HG03558 (cell line): ENCODE measurements at regions not wholly inside any gene's neighbourhood (a gene's known extent, or its start where the extent isn't known, plus 50 kb on each side); places are given as distances from the start of the nearest gene placed in this dataset.
"Not testable (repeated sequence)": the region's sequence is repeated elsewhere in the genome, so short reads cannot be mapped to it uniquely, and the experiment has no call there.

Experiments
- ATAC-seq: cut with Tn5 transposase; IDR thresholded peaks from one replicate; pipeline ENCODE4 v1.9.1; 2021; ENCODE audit warnings: moderate number of reproducible peaks; ENCODE audit not compliant: unreplicated experiment; ENCODE audit errors: extremely low read depth

- no peak for ATAC-seq
These were observed 1986.1 kb downstream of the ARAP2 start for GRCh38 chr4:34258176-34258575.

DNA sequence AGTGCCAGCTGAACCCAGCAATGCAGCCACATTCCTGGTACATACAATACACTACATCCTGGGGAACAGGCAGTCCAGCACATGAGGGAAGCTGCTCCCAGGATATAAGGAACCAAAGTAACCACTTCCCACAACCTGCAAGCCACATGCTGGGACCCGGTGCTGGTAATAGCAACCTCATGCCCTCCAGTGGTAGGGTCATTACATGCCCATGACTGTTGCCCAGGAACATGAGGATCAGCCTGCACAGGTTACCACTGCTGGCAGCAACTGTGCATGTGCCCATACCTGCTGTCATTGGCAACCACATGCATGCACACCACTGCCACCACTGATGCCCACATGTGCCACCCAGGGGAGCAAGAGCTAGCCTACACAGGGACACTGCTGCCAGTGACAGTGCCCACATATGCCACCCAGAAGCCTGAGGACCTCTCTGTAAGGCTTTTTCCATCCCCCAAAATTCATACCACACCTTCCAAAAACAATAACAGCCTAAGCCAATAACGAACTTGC, 1982.5 kb downstream of the ARAP2 start:
- no peak for ATAC-seq

- ATAC-seq = no peak
These were observed 1974.7 kb downstream of the ARAP2 start for GRCh38 chr4:34269613-34270012.

DNA sequence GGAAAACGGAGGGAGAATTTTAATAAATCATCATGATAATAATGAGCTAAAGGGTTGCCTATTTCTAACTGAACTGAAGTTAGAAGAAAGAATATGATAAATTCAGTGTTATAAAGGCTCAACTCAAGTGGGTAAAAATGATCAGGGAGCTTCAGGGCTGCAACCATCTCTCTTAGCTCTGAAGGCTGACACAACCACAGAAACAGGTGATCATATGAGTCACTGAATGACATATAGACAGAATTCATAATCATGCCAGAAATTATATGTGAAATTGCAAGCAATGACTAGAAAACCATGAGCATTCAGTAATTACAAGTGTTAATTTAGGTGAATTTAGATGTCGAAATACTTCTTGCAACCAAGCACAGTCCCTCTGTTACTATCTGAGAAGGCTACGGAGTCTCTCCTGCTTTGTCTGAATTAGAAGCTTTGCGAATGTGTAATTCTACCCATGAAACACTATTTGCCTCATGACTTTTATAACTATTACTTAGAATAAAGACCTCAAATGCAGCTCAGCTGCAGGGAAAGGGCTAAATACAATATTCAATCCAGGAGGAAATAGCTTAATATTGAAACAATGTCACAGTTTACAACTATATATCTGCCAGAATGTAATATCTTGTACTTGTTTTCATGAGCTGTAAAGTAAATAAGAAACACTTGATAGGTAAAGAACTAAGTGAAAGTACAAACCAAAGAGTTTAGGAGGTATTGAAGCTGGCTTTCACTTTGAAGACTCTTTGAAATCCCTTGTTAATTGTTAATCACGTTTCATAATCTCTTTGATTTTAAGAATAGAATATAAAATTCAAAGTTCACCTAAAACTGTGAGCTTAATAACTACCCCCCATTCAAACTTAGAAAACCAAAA, 1972.6 kb downstream of the ARAP2 start:
- no peak for ATAC-seq

- no peak for ATAC-seq
These were observed 1965.3 kb downstream of the ARAP2 start for GRCh38 chr4:34279011-34279410.

DNA sequence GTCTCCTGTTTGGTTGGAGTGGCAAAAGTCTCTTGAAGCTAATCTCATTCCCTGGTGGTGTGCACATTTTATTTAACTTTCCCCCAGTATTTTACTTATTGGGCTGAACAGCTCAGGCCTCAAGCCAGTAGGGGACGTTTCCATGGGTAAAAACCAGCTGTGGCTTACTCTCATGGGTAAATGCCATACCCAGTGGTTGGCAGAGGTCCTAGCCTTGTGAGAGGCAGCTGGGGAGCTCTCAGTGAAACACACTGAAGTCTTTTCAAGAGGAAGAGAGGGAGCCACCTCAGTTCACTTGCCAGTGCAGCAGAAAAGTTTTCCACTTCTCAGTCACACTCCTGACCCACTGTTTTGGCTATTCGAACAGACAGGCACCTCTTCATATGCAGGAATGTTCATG, 1964.2 kb downstream of the ARAP2 start:
- ATAC-seq = no peak

GRCh38 chr4:34281826-34282225, 1962.5 kb downstream of the ARAP2 start:
- no peak for ATAC-seq

DNA sequence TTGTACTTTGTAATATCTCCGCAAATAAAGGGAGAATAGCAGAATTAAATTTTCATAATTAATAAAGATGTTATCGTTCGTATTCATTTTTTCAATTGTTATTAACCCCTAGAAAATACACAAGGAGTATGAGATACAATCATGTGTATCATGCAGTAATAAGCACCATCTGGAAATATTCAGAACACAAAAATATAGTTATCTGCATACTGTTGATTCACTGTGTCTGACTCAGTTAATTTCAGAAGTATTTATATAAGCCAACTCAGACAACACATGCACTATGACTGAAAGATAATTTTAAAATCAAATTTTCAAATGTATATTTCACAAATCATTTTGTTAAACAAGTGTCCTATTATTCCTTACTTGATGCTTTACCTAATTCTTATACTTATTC, 1954.8 kb downstream of the ARAP2 start:
- ATAC-seq = no peak

DNA sequence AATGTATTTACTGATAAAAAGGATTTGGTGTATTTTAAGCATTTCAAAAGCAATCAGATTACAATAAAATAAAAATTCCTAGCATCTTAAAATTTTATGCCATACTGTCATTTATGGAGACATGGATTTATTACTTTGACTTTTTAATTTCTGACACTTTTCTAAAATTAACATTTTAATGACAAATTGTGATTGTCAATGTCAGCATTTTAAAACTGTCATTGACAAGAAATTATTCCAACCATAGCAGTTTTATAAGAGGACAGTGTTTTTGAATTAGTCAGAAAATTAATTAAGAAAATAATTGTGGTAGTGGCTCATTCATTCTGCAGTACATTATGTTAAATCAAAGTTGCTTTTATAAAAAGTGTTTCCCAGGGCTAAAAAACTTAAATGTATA, 1954.4 kb downstream of the ARAP2 start:
- no peak for ATAC-seq

GRCh38 chr4:34293459-34293858, 1950.9 kb downstream of the ARAP2 start:
- ATAC-seq = no peak

DNA sequence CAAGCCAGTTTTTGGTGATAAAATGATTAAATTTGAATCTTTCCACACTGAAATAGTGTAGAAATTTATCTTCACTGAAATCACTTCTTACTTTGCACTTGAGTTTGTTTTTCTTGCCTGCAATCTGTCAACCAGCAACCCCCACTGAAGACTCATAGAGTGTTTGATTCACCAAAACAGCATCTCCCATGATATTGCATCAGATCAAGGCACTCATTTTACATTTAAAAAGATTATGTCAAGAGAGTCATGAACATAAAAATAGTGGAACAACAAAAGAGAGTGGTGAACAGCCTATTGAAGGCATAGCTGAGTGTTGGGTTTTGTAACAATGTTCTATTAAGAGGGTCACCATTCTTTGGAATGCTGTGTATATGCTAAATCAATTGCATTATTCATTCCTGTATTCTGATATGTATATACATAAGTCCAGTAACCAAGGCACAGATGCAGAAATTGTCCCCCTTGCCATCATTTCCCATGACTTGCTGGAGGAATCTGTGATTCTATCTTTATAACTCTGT, 1934.9 kb downstream of the ARAP2 start:
- ATAC-seq = no peak

DNA sequence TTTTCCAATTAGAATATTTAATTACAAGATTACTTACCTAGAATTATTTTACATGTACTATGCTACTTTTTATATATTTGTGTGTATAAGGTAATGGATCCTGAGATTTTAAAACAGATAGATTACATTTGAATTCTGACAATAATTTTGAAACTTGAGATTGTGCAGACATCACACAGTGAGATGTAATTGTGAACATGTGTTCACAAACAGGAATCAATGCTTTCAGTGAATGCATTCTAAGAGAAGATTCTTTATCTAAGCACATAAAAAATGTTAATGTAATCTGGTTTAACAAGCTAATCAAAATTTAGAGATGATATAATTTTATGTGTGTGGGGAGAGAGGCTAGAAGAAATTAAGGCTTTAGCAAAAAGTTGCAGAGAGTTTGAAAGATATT, 1925.5 kb downstream of the ARAP2 start:
- ATAC-seq = no peak

- ATAC-seq = no peak
These were observed 1920.6 kb downstream of the ARAP2 start for GRCh38 chr4:34323549-34324320.

DNA sequence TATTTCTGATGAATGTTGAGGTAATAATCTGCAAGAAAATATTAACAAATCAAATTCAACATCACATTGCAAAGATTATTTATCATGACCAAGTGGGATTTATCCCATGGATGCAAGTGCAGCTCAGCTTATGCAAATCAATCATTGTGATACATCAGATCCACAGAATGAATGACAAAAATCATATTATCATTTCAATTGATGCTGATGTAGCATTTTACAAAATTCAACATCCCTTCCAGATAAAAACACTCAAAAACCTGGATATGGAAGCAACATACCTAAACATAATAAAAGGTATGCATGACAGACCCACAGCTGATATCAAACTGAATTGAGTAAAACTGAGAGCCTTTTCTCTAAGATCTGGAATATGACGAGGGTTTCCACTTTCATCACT, 1915.4 kb downstream of the ARAP2 start:
- ATAC-seq = no peak

GRCh38 chr4:34335156-34335555, 1909.2 kb downstream of the ARAP2 start:
- not testable (repeated sequence) for ATAC-seq

GRCh38 chr4:34335556-34335955, 1908.8 kb downstream of the ARAP2 start:
- ATAC-seq = not testable (repeated sequence)

GRCh38 chr4:34362654-34363053, 1881.7 kb downstream of the ARAP2 start:
- ATAC-seq = no peak

DNA sequence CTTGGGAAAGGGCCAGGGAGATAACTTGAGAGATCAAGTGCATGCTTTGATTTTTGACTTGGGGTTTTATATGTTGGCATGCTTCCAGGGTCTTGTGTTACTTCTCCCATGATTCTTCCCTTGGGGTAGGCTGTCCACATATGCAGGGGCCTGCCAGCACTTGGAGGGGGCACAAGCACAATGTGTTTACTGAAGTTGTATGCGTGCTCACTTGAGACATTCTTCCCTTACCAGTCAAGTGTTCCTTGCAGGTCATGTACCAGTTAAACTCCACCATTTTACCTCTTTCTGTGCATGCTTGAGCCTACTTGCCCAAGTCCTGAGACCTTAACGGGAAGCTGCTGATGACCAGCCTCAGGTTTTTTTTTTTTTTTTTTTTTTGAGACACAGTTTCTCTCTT, 1880.5 kb downstream of the ARAP2 start:
- no peak for ATAC-seq

GRCh38 chr4:34365946-34366345, 1878.4 kb downstream of the ARAP2 start:
- ATAC-seq = no peak

- no peak for ATAC-seq
These were observed 1872.6 kb downstream of the ARAP2 start for GRCh38 chr4:34371676-34372075.

- ATAC-seq = no peak
These were observed 1871.5 kb downstream of the ARAP2 start for GRCh38 chr4:34372815-34373214.
